Esophagus squamous epithelium (tissue), 4 donors: ENCODE measurements at regions not wholly inside any gene's neighbourhood (a gene's known extent, or its start where the extent isn't known, plus 50 kb on each side); places are given as distances from the start of the nearest gene placed in this dataset.

ENCODE experiments used
- CTCF ChIP-seq, 6 experiments: fragments of 450-650 bp in 4 of 6; fragments of 200-600 bp in 2 of 6; sonication (generic) in 2 of 6; IDR thresholded peaks; one replicate each; pipeline ENCODE4 v1.5.1; 2016 to 2019; ENCODE audit warnings: antibody characterized with exemption in 6 of 6, mild to moderate bottlenecking in 4 of 6, moderate library complexity in 4 of 6
- POLR2A ChIP-seq, 4 donors: fragments of 450-650 bp; IDR thresholded peaks; one replicate each; pipeline ENCODE4 v1.6.1; 2017; ENCODE audit warnings: antibody characterized with exemption in 4 of 4, mild to moderate bottlenecking in 4 of 4, moderate library complexity in 3 of 4

- no peak for TF ChIP-seq CTCF (IDR thresholded peaks at IDR 0.05)
- no peak for TF ChIP-seq POLR2A (IDR thresholded peaks at IDR 0.05)
Measured at GRCh38 chr12:39235990-39236767, 206.7 kb downstream of the KIF21A start.
